Lower leg skin (tissue), 3 donors: ENCODE measurements at regions not wholly inside any gene's neighbourhood (a gene's known extent, or its start where the extent isn't known, plus 50 kb on each side); places are given as distances from the start of the nearest gene placed in this dataset.

Experiments
- CTCF ChIP-seq, 3 donors: fragments of 450-650 bp; IDR thresholded peaks; one replicate each; pipeline ENCODE4 v1.5.1; 2016; ENCODE audit warnings: antibody characterized with exemption in 3 of 3, mild to moderate bottlenecking in 3 of 3, moderate library complexity in 2 of 3
- POLR2A ChIP-seq, 2 donors: fragments of 450-650 bp; IDR thresholded peaks; one replicate each; pipeline ENCODE4 v1.6.1; 2016 to 2017; ENCODE audit warnings: antibody characterized with exemption in 2 of 2, mild to moderate bottlenecking in 1 of 2, moderate library complexity in 1 of 2

- TF ChIP-seq CTCF (IDR thresholded peaks at IDR 0.05): no peak
- TF ChIP-seq POLR2A (IDR thresholded peaks at IDR 0.05): no peak
Measured at GRCh38 chr3:150106740-150107428, 136.2 kb upstream of the PFN2 start.
